G401 (cell line): ENCODE measurements at regions not wholly inside any gene's neighbourhood (a gene's known extent, or its start where the extent isn't known, plus 50 kb on each side); places are given as distances from the start of the nearest gene placed in this dataset.
A peak's percentile ranks its signal among the peaks of the same experiment; 100 is the strongest.

Source experiments
- DNase-seq: peaks from one replicate; pipeline ENCODE4 v3.0.0-alpha.2; 2015; ENCODE audit warnings: low spot score
- in situ Hi-C: cut with HindIII; loops from 2 replicates; pipeline ENCODE4 v1.10.0; 2016; ENCODE audit warnings: low sequenced_read_pairs, mixed read lengths

- in situ Hi-C loops: no loop called here
Observed at GRCh38 chr2:40752796-40753195, 300.9 kb upstream of the SLC8A1 start.

DNA sequence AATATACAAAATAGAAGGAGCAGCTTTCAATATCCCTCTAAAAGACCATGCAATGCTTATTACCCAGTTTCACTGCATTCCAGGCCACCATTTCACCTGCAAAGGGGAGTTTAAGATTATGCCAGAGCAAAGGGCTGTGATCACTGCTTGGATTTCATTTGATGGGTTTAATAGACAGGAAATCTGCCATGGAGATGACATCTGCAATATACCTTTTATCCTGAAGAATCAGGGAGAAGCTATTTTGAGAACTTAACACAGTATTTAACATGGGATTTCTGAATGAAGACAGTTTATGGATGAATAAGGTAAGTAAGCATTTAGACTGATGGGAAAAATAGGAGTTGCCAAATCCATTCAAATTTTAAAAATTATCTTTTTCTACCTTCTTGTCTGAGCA, 303.0 kb upstream of the SLC8A1 start:
- in situ Hi-C loops: no loop called here

More at GRCh38 chr2:40752796-40753195, 300.9 kb upstream of the SLC8A1 start:
- DNase-seq: no peak

DNA sequence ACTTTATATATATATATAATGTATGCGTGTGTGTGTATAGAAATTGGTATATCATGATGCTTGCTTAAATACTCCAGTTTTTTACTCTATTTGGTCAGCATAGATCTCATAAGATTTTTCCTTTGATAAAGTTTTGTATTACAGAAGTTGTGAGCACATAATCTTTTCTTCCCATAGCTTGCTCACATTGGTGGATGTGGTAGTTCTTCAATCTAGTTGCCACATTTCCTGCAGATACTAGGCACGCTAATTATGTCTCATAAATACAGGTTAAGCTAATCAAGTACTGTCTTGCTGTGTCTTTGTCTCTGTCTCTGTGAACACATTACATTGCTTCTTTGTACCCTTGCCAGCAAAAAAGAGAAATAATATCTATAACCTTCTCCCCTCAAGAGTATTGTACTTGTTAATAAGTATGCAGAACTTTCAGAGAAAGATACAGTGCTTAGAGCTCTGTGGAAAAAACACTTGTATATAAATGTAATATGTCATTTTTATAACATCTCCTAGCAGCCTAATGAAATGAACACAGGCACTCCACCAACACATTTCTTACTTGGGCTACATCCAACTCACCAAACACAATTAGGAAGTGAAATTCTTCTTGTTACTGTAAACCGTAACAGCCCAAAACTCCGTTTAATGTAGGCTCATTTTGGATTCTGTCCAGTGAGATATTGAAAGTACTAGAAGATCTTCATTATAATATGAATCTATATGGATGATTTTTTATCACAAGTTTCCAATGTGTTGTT, 306.7 kb upstream of the SLC8A1 start:
- in situ Hi-C loops: no loop called here

More for the DNA sequence above, 303.0 kb upstream of the SLC8A1 start:
- no peak for DNase-seq

GRCh38 chr2:40760071-40760666, 308.3 kb upstream of the SLC8A1 start:
- DNase-seq: peak; percentile 29
- in situ Hi-C loops: no loop called here

More for the DNA sequence above, 306.7 kb upstream of the SLC8A1 start:
- no peak for DNase-seq

DNA sequence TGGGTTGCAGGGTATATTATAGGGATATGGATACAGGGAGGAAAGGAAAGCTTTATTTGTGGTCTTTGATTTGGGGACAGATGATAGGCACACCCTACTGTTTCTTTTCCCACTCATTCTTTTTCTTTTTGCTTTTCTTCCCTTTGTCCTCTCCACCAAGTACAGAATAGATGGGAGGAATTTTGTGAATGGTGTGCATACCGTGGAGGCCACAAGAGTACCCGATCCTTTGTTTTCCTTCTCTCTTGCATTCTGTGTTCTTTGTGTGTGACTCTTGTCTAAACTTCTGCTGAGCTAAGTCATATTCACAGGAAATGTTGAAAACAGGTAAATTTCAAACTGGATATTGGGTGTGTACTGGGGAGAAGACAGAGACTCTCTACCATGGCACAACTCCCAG, 321.4 kb upstream of the SLC8A1 start:
- in situ Hi-C loops: no loop called here
- no peak for DNase-seq

DNA sequence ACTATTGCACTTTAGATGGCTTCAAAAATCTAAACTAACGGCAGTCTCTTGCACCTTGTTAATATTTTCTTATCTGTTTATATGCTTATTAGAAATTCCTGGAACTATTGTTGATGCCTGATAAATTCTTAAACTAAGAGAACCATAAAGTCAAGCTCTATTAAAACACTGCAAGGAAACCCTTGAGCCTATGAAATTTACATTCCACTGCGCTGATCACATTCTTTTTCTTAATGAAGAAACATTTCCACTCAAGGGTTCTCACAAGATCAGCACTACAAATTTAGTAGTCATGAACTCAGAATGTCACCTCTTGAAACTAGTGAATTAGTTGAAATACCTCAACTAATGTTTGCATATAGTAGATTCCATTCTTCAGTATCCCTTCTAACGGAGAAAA, 331.8 kb upstream of the SLC8A1 start:
- DNase-seq: no peak
- in situ Hi-C loops: no loop called here

- in situ Hi-C loops: no loop called here
- no peak for DNase-seq
Observed at GRCh38 chr2:40786636-40787035, 334.7 kb upstream of the SLC8A1 start.

DNA sequence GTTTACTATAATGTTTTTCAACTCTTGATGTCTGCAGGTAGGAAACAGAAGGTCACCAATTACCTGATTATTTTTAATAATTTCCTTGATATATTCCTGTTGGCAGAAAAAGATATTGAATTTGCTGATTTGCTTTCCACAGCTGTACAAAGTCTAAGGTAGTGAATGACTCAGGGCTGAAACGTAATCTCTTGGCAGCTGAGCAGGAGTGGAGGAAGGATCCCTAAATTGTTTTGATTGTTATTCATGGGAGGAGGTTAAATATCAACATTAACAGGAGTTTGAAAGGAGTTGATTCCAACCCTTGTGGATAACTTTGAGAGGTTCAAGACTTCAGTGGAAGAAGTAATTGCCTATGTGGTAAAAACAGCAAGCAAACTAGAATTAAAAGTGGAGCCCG, 345.2 kb upstream of the SLC8A1 start:
- in situ Hi-C loops: no loop called here
- no peak for DNase-seq

- in situ Hi-C loops: no loop called here
- DNase-seq: no peak
Observed at GRCh38 chr2:40803900-40804299, 352.0 kb upstream of the SLC8A1 start.

- in situ Hi-C loops: no loop called here
- DNase-seq: no peak
Observed at GRCh38 chr2:40809156-40809555, 357.3 kb upstream of the SLC8A1 start.

DNA sequence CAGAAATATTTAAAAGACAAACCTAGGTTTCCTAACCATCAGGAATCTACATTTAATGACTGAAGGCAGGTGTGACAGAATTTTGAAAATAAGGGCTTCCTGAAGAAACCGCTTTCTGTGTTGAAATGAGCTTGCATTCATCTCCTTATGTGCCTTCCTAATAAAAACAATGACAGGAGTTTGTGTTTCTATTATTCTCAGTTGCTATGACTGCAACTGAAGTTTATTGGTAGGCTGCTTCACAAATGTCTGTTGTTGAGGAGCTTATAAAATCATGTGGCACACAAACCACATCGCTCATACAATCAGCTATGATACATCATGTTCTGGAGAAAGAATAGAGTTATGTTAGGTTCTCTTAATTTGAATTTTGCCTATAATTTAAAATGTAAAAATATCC, 362.7 kb upstream of the SLC8A1 start:
- DNase-seq: no peak
- in situ Hi-C loops: no loop called here

DNA sequence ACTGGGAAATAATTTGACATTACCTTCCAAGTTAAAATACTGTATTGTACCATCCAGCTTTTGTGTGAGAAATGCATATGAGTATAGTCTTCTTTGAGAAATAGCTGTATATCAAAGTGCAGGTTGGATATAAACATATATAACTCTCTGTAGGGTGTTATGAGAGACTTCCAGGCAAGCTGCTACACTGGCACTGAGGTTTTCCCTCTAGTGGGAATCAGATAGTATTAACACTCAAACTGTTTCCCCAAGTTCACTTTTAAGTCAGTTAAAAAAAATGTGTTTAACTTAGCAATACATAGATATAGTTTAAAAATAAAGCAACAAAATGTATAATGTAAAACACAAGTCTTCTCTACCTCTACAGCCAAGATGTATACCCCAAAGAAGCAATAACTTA, 368.4 kb upstream of the SLC8A1 start:
- DNase-seq: no peak
- in situ Hi-C loops: no loop called here

DNA sequence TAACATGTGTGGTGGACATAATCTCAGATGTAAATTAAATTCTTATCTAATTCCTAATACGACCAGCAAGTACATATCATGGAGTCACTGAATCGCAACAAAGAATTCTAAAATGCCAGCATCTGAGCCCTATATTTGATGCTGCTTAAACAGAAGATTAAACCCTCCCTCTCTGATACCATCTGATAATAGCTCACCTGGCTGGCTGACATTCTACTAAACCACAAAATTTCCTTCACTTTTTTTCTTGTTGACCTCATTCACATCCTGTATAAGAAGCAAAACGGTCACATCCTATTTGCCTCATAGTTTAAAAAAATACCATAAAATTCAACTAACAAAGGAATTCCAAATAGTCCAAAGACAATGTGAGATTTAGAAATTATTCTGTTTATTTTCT, 371.6 kb upstream of the SLC8A1 start:
- DNase-seq: no peak
- in situ Hi-C loops: no loop called here

DNA sequence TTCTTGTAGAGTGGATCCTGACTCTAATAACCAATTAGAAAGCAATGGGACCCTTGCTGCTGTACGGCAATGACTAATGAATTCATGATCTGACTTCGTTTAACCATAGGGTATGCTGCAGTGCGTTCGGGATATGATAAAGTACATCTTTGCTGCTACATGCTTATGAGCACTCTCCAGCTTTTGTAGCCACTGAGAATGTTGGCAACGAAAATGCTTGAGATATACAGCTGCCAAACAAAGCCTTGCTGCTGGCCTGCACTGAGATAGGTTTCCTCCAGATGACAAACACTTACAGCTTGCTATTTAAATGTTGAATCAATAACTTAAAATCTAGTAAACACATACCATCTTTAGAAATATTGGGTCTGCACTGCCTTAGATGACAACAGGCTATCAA, 372.4 kb upstream of the SLC8A1 start:
- in situ Hi-C loops: no loop called here
- no peak for DNase-seq

DNA sequence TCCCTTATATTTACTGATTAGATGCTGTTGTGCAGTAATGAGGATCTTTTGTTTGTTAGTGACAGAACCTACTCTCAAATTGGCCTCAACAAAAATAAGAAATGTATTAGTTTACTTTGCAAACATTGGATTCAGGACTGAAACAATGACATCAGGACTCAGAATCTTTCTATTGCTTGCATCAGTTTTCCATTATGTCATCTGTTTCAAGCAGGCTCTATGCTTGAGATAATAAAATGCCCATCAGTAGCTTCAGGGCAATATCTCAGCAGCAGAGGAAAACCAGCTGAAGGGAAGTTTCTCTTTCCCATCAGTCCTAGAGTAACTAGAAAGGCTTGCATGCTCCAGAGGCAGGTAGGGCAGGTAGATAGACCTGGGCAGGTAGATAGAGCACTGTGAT, 375.5 kb upstream of the SLC8A1 start:
- DNase-seq: no peak
- in situ Hi-C loops: no loop called here

DNA sequence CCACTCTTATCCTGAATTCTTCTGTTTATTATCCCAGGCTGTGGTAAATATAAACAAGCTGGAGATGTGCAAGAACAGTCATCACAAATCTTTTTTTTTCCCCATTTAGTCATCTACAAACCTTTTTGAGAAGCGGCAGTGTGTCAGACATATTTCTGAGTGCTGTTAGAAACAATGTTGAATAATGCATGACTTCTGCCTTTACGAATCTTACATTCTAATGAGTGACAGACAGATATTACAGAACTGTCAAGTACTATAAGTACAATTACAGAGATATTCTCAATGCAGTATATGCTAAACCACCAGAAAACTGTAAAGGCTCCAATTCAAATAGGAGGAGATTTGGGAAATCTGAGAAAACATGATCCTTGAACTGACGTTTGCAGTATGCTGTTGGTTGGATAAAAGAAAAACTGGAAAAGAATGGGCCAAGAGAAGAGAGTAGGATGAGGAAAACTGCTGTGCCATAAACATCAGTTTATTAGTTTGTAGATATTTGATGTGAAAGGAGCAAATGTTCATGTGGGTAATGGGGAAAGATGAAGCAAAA, 379.5 kb upstream of the SLC8A1 start:
- DNase-seq: no peak
- in situ Hi-C loops: no loop called here

- in situ Hi-C loops: no loop called here
- no peak for DNase-seq
Observed at GRCh38 chr2:40841856-40842255, 390.0 kb upstream of the SLC8A1 start.

- in situ Hi-C loops: no loop called here
- DNase-seq: no peak
Observed at GRCh38 chr2:40844353-40845277, 392.7 kb upstream of the SLC8A1 start.

GRCh38 chr2:40851661-40852060, 399.8 kb upstream of the SLC8A1 start:
- DNase-seq: no peak
- in situ Hi-C loops: no loop called here

DNA sequence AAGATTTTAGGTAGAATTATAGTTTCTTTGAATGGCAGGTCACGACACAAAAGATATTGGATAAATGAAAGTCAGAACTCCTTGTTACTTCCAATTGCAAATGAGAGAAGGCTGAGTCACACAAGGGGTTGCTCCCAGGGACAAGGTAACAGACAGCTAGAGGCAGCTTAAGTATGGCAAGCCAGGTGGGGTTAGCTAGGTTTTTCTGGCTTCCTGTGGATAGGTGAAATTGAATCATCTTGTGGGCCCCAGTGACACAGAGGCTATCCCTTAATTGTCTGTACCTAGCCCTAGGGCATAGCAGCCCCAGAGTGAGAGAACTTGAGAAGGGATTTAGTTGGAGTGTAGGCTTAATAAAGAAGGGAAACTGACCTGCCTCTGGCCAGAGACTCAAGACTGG, 407.7 kb upstream of the SLC8A1 start:
- DNase-seq: no peak
- in situ Hi-C loops: no loop called here
